DMS53 (cell line): ENCODE measurements at regions not wholly inside any gene's neighbourhood (a gene's known extent, or its start where the extent isn't known, plus 50 kb on each side); places are given as distances from the start of the nearest gene placed in this dataset.

Experiments
- DNase-seq: peaks from one replicate; lab custom pipeline; 2025; lab: John Stamatoyannopoulos, UW

GRCh38 chr5:88544136-88544645 lies 275.5 kb upstream of the TMEM161B start:
- DNase-seq = no peak

GRCh38 chr5:88542786-88543185 lies 274.1 kb upstream of the TMEM161B start:
- DNase-seq = no peak

- DNase-seq = no peak
These were observed 271.9 kb upstream of the TMEM161B start for GRCh38 chr5:88540471-88541115.

- no peak for DNase-seq
These were observed 271.2 kb upstream of the TMEM161B start for GRCh38 chr5:88539693-88540365.

- DNase-seq = no peak
These were observed 270.4 kb upstream of the TMEM161B start for GRCh38 chr5:88539026-88539425.

GRCh38 chr5:88536146-88536545 lies 267.5 kb upstream of the TMEM161B start:
- DNase-seq = no peak

- no peak for DNase-seq
These were observed 256.3 kb upstream of the TMEM161B start for GRCh38 chr5:88524941-88525340.

GRCh38 chr5:88519066-88519465 lies 250.4 kb upstream of the TMEM161B start:
- no peak for DNase-seq

GRCh38 chr5:88518131-88519016 lies 249.7 kb upstream of the TMEM161B start:
- DNase-seq = no peak

- peak; percentile 68 for DNase-seq
These were observed 247.5 kb upstream of the TMEM161B start for GRCh38 chr5:88515881-88516819.

GRCh38 chr5:88515068-88515467 lies 246.4 kb upstream of the TMEM161B start:
- DNase-seq = no peak

- no peak for DNase-seq
These were observed 240.8 kb upstream of the TMEM161B start for GRCh38 chr5:88509403-88509802.

GRCh38 chr5:88507261-88507660 lies 238.6 kb upstream of the TMEM161B start:
- DNase-seq = no peak

GRCh38 chr5:88503406-88503805 lies 234.8 kb upstream of the TMEM161B start:
- DNase-seq = no peak

GRCh38 chr5:88503041-88503345 lies 234.3 kb upstream of the TMEM161B start:
- DNase-seq = peak; percentile 19

- DNase-seq = peak; percentile 57
These were observed 233.8 kb upstream of the TMEM161B start for GRCh38 chr5:88502179-88503040.

GRCh38 chr5:88495810-88496209 lies 227.2 kb upstream of the TMEM161B start:
- DNase-seq = no peak

- DNase-seq = no peak
These were observed 222.2 kb upstream of the TMEM161B start for GRCh38 chr5:88490874-88491273.

GRCh38 chr5:88489364-88489763 lies 220.7 kb upstream of the TMEM161B start:
- DNase-seq = no peak

GRCh38 chr5:88488561-88488960 lies 219.9 kb upstream of the TMEM161B start:
- DNase-seq = no peak

GRCh38 chr5:88488130-88488529 lies 219.5 kb upstream of the TMEM161B start:
- no peak for DNase-seq
